H1 (cell line): ENCODE measurements at regions not wholly inside any gene's neighbourhood (a gene's known extent, or its start where the extent isn't known, plus 50 kb on each side); places are given as distances from the start of the nearest gene placed in this dataset.

Source experiments
- BRCA1 ChIP-seq: IDR thresholded peaks from 2 replicates; pipeline ENCODE4 v1.6.1; 2012; ENCODE audit warnings: low read depth, low read length, improper control_type of control experiment
- CTCF ChIP-seq, 3 experiments: IDR thresholded peaks; 1 replicate in 2 of 3; 2 replicates in 1 of 3; pipeline versions ENCODE4 v1.5.1 to v1.6.1; 2011; ENCODE audit warnings: low read length in 3 of 3, mild to moderate bottlenecking in 3 of 3, inconsistent platforms in 2 of 3, low read depth in 1 of 3, moderate library complexity in 1 of 3; ENCODE audit not compliant: insufficient read depth in 1 of 3; ENCODE audit errors: control extremely low read depth in 1 of 3
- EP300 ChIP-seq, 2 experiments: IDR thresholded peaks; 1 replicate in 1 of 2; 2 replicates in 1 of 2; pipeline ENCODE4 v1.6.1; 2011 to 2012; ENCODE audit warnings: low read depth in 2 of 2, low read length in 2 of 2, mild to moderate bottlenecking in 2 of 2, borderline replicate concordance in 1 of 2, inconsistent platforms in 1 of 2, moderate library complexity in 1 of 2
- POLR2A ChIP-seq, 2 experiments: IDR thresholded peaks; 1 replicate in 1 of 2; 2 replicates in 1 of 2; pipeline ENCODE4 v1.6.1; 2011; ENCODE audit warnings: low read depth in 2 of 2, low read length in 2 of 2, mild to moderate bottlenecking in 2 of 2; ENCODE audit errors: control extremely low read depth in 1 of 2
- YY1 ChIP-seq: IDR thresholded peaks from 2 replicates; pipeline ENCODE4 v1.6.1; 2011; ENCODE audit warnings: low read depth, mild to moderate bottlenecking, low read length
- ZNF274 ChIP-seq: IDR thresholded peaks from 2 replicates; pipeline ENCODE4 v1.7.0; 2012; ENCODE audit warnings: low read length, borderline replicate concordance; ENCODE audit errors: extremely low read depth

- TF ChIP-seq BRCA1 (no peak), EP300 (IDR thresholded peaks at IDR 0.05; ENCODE audit: borderline replicate concordance in 1 of 2, low read depth in 2 of 2, low read length in 2 of 2) (no peak), CTCF (IDR thresholded peaks at IDR 0.05; ENCODE audit: control extremely low read depth in 1 of 3, insufficient read depth in 1 of 3, low read depth in 1 of 3, low read length in 3 of 3) (no peak), POLR2A (IDR thresholded peaks at IDR 0.05; ENCODE audit: control extremely low read depth in 1 of 2, low read depth in 2 of 2, low read length in 2 of 2) (no peak), ZNF274 (no peak), YY1 (no peak)
Observed at GRCh38 chr1:83799594-83799993, 199.3 kb downstream of the TTLL7 start.
